GM19438 (cell line): ENCODE measurements at regions not wholly inside any gene's neighbourhood (a gene's known extent, or its start where the extent isn't known, plus 50 kb on each side); places are given as distances from the start of the nearest gene placed in this dataset.
"Not testable (repeated sequence)": the region's sequence is repeated elsewhere in the genome, so short reads cannot be mapped to it uniquely, and the experiment has no call there.

Experiments
- ATAC-seq: cut with Tn5 transposase; IDR thresholded peaks from one replicate; pipeline ENCODE4 v1.9.1; 2021; ENCODE audit warnings: low read depth; ENCODE audit not compliant: unreplicated experiment

GRCh38 chr11:96447208-96448110 is 57.6 kb downstream of the JRKL start:
- ATAC-seq, result no peak

GRCh38 chr11:96448225-96448624 is 58.4 kb downstream of the JRKL start:
- no peak for ATAC-seq

GRCh38 chr11:96456111-96456510 is 66.3 kb downstream of the JRKL start:
- ATAC-seq, result no peak

DNA sequence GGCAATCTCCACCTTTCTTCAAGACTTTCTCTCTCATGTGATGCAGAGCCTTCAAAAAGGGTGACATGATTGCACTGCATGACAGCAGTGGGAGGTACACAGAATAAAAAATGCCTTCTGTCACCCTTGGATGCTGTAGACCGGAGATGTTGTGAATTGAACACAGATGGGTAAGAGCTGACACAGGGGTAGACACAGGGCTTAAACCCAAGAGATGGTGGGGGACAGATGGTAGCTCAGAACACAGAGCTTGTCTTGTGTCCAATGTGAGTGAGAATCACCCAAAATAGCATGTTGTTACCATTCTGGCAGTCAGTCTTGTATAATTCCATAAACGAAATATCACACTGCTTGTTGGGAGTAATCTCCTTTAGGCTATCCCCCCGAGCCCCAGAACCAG is 69.9 kb downstream of the JRKL start:
- ATAC-seq, result no peak

GRCh38 chr11:96461871-96462270 is 72.1 kb downstream of the JRKL start:
- ATAC-seq, result no peak

GRCh38 chr11:96464700-96465307 is 75.0 kb downstream of the JRKL start:
- ATAC-seq, result peak; percentile 80

DNA sequence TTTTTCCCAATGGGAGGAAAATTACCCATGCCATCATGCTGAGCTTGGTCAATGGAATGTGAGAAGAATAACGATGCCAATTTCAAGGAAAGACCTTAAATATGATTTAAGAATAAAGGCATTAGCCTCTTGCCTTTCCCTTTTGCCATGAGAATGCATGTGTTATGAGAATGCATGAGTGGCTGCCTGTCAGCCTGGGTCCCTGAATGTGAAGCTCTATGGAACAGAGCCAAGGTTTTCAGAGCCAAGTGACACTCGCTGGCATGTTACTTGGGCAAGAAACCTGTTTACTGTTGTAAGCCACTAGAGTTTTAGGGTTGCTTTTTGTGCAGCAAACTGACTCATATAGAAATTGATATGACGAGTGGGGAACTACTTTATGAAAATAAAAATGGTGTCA is 75.7 kb downstream of the JRKL start:
- no peak for ATAC-seq

- no peak for ATAC-seq
Observed at GRCh38 chr11:96466607-96467006, 76.8 kb downstream of the JRKL start.

- no peak for ATAC-seq
Observed at GRCh38 chr11:96469776-96470175, 80.0 kb downstream of the JRKL start.

DNA sequence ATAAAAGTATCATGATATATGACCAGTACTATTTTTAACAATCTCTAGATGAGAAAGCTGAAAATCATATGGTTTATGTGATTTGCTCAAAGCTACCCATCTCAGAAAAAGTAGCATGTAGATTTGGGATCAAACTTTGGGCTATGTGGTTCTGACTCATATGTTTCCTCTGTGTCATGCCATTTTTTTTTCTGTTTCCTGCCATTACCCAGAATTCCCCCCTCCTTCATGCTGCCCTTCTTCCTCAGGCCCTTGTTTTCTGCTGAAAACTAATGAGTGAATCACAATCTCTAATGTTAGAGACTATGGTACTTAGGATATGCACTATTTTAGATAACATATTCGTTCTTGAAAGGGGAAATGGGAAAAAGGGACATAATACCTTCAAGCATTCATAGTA is 80.7 kb downstream of the JRKL start:
- ATAC-seq, result no peak

GRCh38 chr11:96472085-96472484 is 82.3 kb downstream of the JRKL start:
- no peak for ATAC-seq

GRCh38 chr11:96474263-96474662 is 84.5 kb downstream of the JRKL start:
- ATAC-seq, result no peak

GRCh38 chr11:96481204-96481603 is 91.4 kb downstream of the JRKL start:
- no peak for ATAC-seq

- ATAC-seq, result no peak
Observed at GRCh38 chr11:96481771-96482170, 92.0 kb downstream of the JRKL start.

- no peak for ATAC-seq
Observed at GRCh38 chr11:96482193-96482592, 92.4 kb downstream of the JRKL start.

DNA sequence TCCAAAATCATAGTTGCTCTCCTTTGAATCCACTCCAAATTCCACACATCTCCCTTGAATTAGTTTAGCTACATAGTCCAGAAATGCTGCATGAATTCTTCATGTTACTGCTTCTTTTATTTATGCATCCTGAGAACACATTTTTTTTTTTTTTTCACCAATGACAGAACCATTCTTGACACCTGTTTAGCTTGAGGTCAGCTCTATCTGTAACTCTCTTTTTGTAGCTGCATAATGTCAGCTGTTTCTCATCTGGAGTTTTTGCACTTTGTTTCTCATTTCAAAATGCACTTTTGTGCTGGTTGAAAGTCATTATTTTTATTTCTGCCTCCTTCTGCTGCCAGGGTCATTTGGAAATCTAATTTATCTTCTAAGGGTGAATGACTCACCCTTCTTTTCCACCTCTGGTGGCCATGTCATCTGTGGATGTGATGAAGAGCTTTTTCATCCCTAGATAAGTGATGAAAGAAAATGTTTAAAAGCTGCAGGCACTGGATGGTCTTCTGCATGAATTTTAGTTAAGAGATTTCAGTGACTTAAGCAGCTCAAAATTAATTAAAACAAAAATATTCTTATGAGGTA is 93.7 kb downstream of the JRKL start:
- no peak for ATAC-seq

GRCh38 chr11:96484361-96484760 is 94.5 kb downstream of the JRKL start:
- ATAC-seq, result no peak

GRCh38 chr11:96486890-96487611 is 97.2 kb downstream of the JRKL start:
- no peak for ATAC-seq

GRCh38 chr11:96488911-96489310 is 99.1 kb downstream of the JRKL start:
- ATAC-seq, result not testable (repeated sequence)

GRCh38 chr11:96500440-96500839 is 110.6 kb downstream of the JRKL start:
- no peak for ATAC-seq

DNA sequence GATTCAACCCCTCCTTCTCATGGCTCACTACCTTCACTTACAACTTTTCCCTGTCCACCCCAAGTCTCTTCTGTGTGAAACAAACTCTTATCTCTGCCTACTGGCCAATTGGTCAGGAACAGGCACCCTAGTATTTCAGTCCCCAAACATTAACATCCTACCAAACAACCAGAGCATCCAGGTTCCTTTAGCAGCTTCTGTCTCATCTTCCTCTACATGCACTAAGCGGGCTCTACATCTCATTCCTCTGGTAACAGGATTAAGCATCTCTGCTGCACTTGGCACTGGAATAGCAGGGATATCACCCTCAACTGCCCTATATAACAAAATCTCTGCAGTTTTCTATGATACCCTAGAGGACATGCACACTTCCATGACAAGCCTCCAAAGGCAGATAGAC is 116.2 kb downstream of the JRKL start:
- ATAC-seq, result no peak
